ENCODE measurements at regions not wholly inside any gene's neighbourhood (a gene's known extent, or its start where the extent isn't known, plus 50 kb on each side); places are given as distances from the start of the nearest gene placed in this dataset.
A peak's percentile ranks its signal among the peaks of the same experiment; 100 is the strongest.

- Mint-ChIP-seq H3K27me3 (peaks cover 2% of the 10 kb centered on the region), H3K9me3 (peaks cover 17% of the 10 kb centered on the region), H3K27ac (no peak overlapping the region), H3K4me3 (no peak overlapping the region), H3K4me1 (ENCODE audit: low read depth) (no peaks in the 10 kb centered on the region), H3K36me3 (ENCODE audit: low read depth) (no peaks in the 10 kb centered on the region)
- intact Hi-C loops (cut with micrococcal nuclease): no loop called here
Observed at GRCh38 chr10:4579844-4580243, 246.2 kb upstream of the AKR1E2 start.

- intact Hi-C loops (cut with micrococcal nuclease): no loop called here
- H3K27me3 Mint-ChIP-seq: no peaks in the 10 kb centered on the region
- H3K4me3 Mint-ChIP-seq: no peak overlapping the region
- H3K9me3 Mint-ChIP-seq: peaks cover 8% of the 10 kb centered on the region
- H3K4me1 Mint-ChIP-seq (ENCODE audit: low read depth): peaks cover 6% of the 10 kb centered on the region
- no peak overlapping the region for H3K27ac Mint-ChIP-seq
- no peaks in the 10 kb centered on the region for H3K36me3 Mint-ChIP-seq (ENCODE audit: low read depth)
Observed at GRCh38 chr10:4576206-4576605, 249.8 kb upstream of the AKR1E2 start.

- peaks cover 17% of the 10 kb centered on the region for H3K4me1 Mint-ChIP-seq (ENCODE audit: low read depth)
- intact Hi-C loops (cut with micrococcal nuclease): no loop called here
- H3K36me3 Mint-ChIP-seq (ENCODE audit: low read depth): no peaks in the 10 kb centered on the region
- H3K4me3 Mint-ChIP-seq: no peak overlapping the region
- H3K27ac Mint-ChIP-seq: no peak overlapping the region
- H3K9me3 Mint-ChIP-seq: no peaks in the 10 kb centered on the region
- H3K27me3 Mint-ChIP-seq: peaks cover 1% of the 10 kb centered on the region
Observed at GRCh38 chr10:4569151-4569550, 256.9 kb upstream of the AKR1E2 start.

GRCh38 chr10:4568731-4569130 lies 257.3 kb upstream of the AKR1E2 start:
- intact Hi-C loops (cut with micrococcal nuclease): no loop called here
- Mint-ChIP-seq H3K27ac (no peak overlapping the region), H3K36me3 (ENCODE audit: low read depth) (no peaks in the 10 kb centered on the region), H3K27me3 (peaks cover 1% of the 10 kb centered on the region), H3K4me3 (no peak overlapping the region), H3K4me1 (ENCODE audit: low read depth) (peaks cover 14% of the 10 kb centered on the region), H3K9me3 (no peaks in the 10 kb centered on the region)

- H3K27me3 Mint-ChIP-seq: peaks cover 1% of the 10 kb centered on the region
- H3K36me3 Mint-ChIP-seq (ENCODE audit: low read depth): no peaks in the 10 kb centered on the region
- H3K4me3 Mint-ChIP-seq: no peak overlapping the region
- H3K9me3 Mint-ChIP-seq: no peaks in the 10 kb centered on the region
- intact Hi-C loops (cut with micrococcal nuclease): no loop called here
- no peak overlapping the region for H3K27ac Mint-ChIP-seq
- peaks cover 11% of the 10 kb centered on the region for H3K4me1 Mint-ChIP-seq (ENCODE audit: low read depth)
Observed at GRCh38 chr10:4568086-4568485, 257.9 kb upstream of the AKR1E2 start.

GRCh38 chr10:4567637-4568036 lies 258.4 kb upstream of the AKR1E2 start:
- no peak overlapping the region for H3K27ac Mint-ChIP-seq
- intact Hi-C loops (cut with micrococcal nuclease): no loop called here
- peaks cover 1% of the 10 kb centered on the region for H3K27me3 Mint-ChIP-seq
- H3K9me3 Mint-ChIP-seq: peaks cover 1% of the 10 kb centered on the region
- peaks cover 11% of the 10 kb centered on the region for H3K4me1 Mint-ChIP-seq (ENCODE audit: low read depth)
- H3K4me3 Mint-ChIP-seq: no peak overlapping the region
- H3K36me3 Mint-ChIP-seq (ENCODE audit: low read depth): no peaks in the 10 kb centered on the region

- Mint-ChIP-seq H3K4me1 (ENCODE audit: low read depth) (peaks cover 11% of the 10 kb centered on the region), H3K36me3 (ENCODE audit: low read depth) (no peaks in the 10 kb centered on the region), H3K27me3 (peaks cover 7% of the 10 kb centered on the region), H3K9me3 (peaks cover 8% of the 10 kb centered on the region), H3K27ac (no peak overlapping the region), H3K4me3 (no peak overlapping the region)
- intact Hi-C loops (cut with micrococcal nuclease): no loop called here
Observed at GRCh38 chr10:4566011-4566410, 260.0 kb upstream of the AKR1E2 start.

- Mint-ChIP-seq H3K9me3 (peaks cover 17% of the 10 kb centered on the region), H3K4me1 (ENCODE audit: low read depth) (no peaks in the 10 kb centered on the region), H3K27ac (no peak overlapping the region), H3K4me3 (no peak overlapping the region), H3K27me3 (peaks cover 6% of the 10 kb centered on the region), H3K36me3 (ENCODE audit: low read depth) (no peaks in the 10 kb centered on the region)
- intact Hi-C loops (cut with micrococcal nuclease): no loop called here
Observed at GRCh38 chr10:4561296-4561695, 264.7 kb upstream of the AKR1E2 start.

- Mint-ChIP-seq H3K4me3 (no peak overlapping the region), H3K36me3 (ENCODE audit: low read depth) (no peaks in the 10 kb centered on the region), H3K4me1 (ENCODE audit: low read depth) (no peaks in the 10 kb centered on the region), H3K27me3 (peaks cover 6% of the 10 kb centered on the region), H3K9me3 (peaks cover 14% of the 10 kb centered on the region), H3K27ac (no peak overlapping the region)
- intact Hi-C loops (cut with micrococcal nuclease): no loop called here
Observed at GRCh38 chr10:4557469-4557868, 268.5 kb upstream of the AKR1E2 start.

GRCh38 chr10:4556527-4556926 lies 269.5 kb upstream of the AKR1E2 start:
- no peaks in the 10 kb centered on the region for H3K36me3 Mint-ChIP-seq (ENCODE audit: low read depth)
- peaks cover 12% of the 10 kb centered on the region for H3K9me3 Mint-ChIP-seq
- no peak overlapping the region for H3K4me3 Mint-ChIP-seq
- no peaks in the 10 kb centered on the region for H3K4me1 Mint-ChIP-seq (ENCODE audit: low read depth)
- intact Hi-C loops (cut with micrococcal nuclease): no loop called here
- H3K27me3 Mint-ChIP-seq: no peaks in the 10 kb centered on the region
- no peak overlapping the region for H3K27ac Mint-ChIP-seq

GRCh38 chr10:4555920-4556319 lies 270.1 kb upstream of the AKR1E2 start:
- intact Hi-C loops (cut with micrococcal nuclease): no loop called here
- no peak overlapping the region for H3K4me3 Mint-ChIP-seq
- H3K4me1 Mint-ChIP-seq (ENCODE audit: low read depth): no peaks in the 10 kb centered on the region
- no peaks in the 10 kb centered on the region for H3K27me3 Mint-ChIP-seq
- H3K27ac Mint-ChIP-seq: no peak overlapping the region
- peaks cover 8% of the 10 kb centered on the region for H3K9me3 Mint-ChIP-seq
- no peaks in the 10 kb centered on the region for H3K36me3 Mint-ChIP-seq (ENCODE audit: low read depth)

- H3K27me3 Mint-ChIP-seq: no peaks in the 10 kb centered on the region
- intact Hi-C loops (cut with micrococcal nuclease): loop anchor here (5.0 kb wide), 1 partner anchor 37 kb away; no protein-coding TSS in a partner anchor
- H3K36me3 Mint-ChIP-seq (ENCODE audit: low read depth): no peaks in the 10 kb centered on the region
- no peaks in the 10 kb centered on the region for H3K9me3 Mint-ChIP-seq
- no peak overlapping the region for H3K27ac Mint-ChIP-seq
- H3K4me1 Mint-ChIP-seq (ENCODE audit: low read depth): peaks cover 13% of the 10 kb centered on the region
- H3K4me3 Mint-ChIP-seq: no peak overlapping the region
Observed at GRCh38 chr10:4549139-4549653, 276.8 kb upstream of the AKR1E2 start.

GRCh38 chr10:4546931-4547330 lies 279.1 kb upstream of the AKR1E2 start:
- H3K4me1 Mint-ChIP-seq (ENCODE audit: low read depth): peaks cover 23% of the 10 kb centered on the region
- no peaks in the 10 kb centered on the region for H3K9me3 Mint-ChIP-seq
- H3K27ac Mint-ChIP-seq: no peak overlapping the region
- no peak overlapping the region for H3K4me3 Mint-ChIP-seq
- H3K36me3 Mint-ChIP-seq (ENCODE audit: low read depth): no peaks in the 10 kb centered on the region
- intact Hi-C loops (cut with micrococcal nuclease): loop anchor here (5.0 kb wide), 1 partner anchor 35 kb away; no protein-coding TSS in a partner anchor
- no peaks in the 10 kb centered on the region for H3K27me3 Mint-ChIP-seq

- no peaks in the 10 kb centered on the region for H3K9me3 Mint-ChIP-seq
- H3K4me1 Mint-ChIP-seq (ENCODE audit: low read depth): peaks cover 23% of the 10 kb centered on the region
- no peak overlapping the region for H3K4me3 Mint-ChIP-seq
- no peaks in the 10 kb centered on the region for H3K36me3 Mint-ChIP-seq (ENCODE audit: low read depth)
- H3K27ac Mint-ChIP-seq: no peak overlapping the region
- intact Hi-C loops (cut with micrococcal nuclease): loop anchor here (5.0 kb wide), 1 partner anchor 34 kb away; no protein-coding TSS in a partner anchor
- H3K27me3 Mint-ChIP-seq: no peaks in the 10 kb centered on the region
Observed at GRCh38 chr10:4546500-4546899, 279.5 kb upstream of the AKR1E2 start.

- H3K36me3 Mint-ChIP-seq (ENCODE audit: low read depth): no peaks in the 10 kb centered on the region
- intact Hi-C loops (cut with micrococcal nuclease): loop anchor here (5.0 kb wide), 1 partner anchor 33 kb away; no protein-coding TSS in a partner anchor
- H3K27ac Mint-ChIP-seq: peak overlapping the region; percentile 38
- H3K4me1 Mint-ChIP-seq (ENCODE audit: low read depth): peaks cover 23% of the 10 kb centered on the region
- no peak overlapping the region for H3K4me3 Mint-ChIP-seq
- H3K9me3 Mint-ChIP-seq: no peaks in the 10 kb centered on the region
- no peaks in the 10 kb centered on the region for H3K27me3 Mint-ChIP-seq
Observed at GRCh38 chr10:4545062-4545461, 280.9 kb upstream of the AKR1E2 start.
